ENCODE measurements at regions not wholly inside any gene's neighbourhood (a gene's known extent, or its start where the extent isn't known, plus 50 kb on each side); places are given as distances from the start of the nearest gene placed in this dataset.
A peak's percentile ranks its signal among the peaks of the same experiment; 100 is the strongest.

DNA sequence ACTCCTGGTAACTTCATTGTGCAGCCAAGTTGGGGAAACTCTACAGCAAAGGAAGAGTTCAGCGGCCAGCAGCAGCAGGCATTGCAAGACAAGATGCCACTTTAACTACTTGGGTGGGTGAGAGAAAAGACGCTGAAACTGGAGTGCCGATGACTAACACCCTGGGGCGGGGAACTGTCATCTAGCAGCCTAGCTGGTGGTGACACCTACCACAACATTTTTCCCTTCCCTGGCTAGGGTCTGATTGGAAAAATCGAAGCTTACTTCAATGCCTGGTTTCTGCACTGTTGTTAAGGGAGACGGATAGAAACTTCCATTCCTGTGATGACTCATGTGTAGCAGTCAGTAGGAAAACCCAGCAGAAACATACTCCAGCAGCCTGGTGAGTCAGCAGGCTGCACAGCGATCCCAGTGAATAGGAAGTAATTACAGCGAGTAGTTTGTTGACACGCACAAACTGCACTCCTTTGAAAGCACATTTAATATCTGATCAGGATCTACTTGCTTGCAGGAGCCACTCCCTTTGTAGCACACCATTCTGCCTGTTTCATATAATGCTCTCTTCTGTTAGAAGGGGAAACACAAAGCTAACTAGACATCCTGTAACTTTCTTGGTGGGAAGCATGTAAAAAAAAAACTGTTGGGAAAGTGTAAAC, 62.1 kb upstream of the MAPRE2 start:
- intact Hi-C loops (cut with DNase I): no loop called here
- Histone ChIP-seq H3K4me1 (ENCODE audit: control insufficient read depth in 2 of 3, insufficient read depth in 2 of 3, low read depth in 1 of 3, low read length in 3 of 3) (peaks cover 0 to 9% (median 0%) of the 10 kb centered on the region in 3 donors), H3K36me3 (ENCODE audit: control insufficient read depth in 2 of 3, insufficient read depth in 3 of 3, low read length in 3 of 3) (no peaks in the 10 kb centered on the region), H3K27ac (ENCODE audit: low read depth in 2 of 2, low read length in 2 of 2) (peak overlapping the region; percentile 2 to 23), H3K9me3 (ENCODE audit: control insufficient read depth in 2 of 3, insufficient read depth in 1 of 3, low read length in 3 of 3) (no peaks in the 10 kb centered on the region), H3K27me3 (ENCODE audit: control insufficient read depth, insufficient read depth, low read length) (peaks cover 8% of the 10 kb centered on the region), H3K9ac (ENCODE audit: low read length in 3 of 3) (peak overlapping the region in 1 of 3 donors; percentile 76), H3K4me3 (ENCODE audit: low read length in 3 of 3) (peak overlapping the region in 2 of 3 donors; percentile 78)
- peak; percentile 57 to 84 (median 77) for DNase-seq
- FAIRE-seq: peak; percentile 83
- TF ChIP-seq CTCF (IDR thresholded peaks at IDR 0.05; ENCODE audit: borderline replicate concordance, extremely low read depth, insufficient read depth): no peak

DNA sequence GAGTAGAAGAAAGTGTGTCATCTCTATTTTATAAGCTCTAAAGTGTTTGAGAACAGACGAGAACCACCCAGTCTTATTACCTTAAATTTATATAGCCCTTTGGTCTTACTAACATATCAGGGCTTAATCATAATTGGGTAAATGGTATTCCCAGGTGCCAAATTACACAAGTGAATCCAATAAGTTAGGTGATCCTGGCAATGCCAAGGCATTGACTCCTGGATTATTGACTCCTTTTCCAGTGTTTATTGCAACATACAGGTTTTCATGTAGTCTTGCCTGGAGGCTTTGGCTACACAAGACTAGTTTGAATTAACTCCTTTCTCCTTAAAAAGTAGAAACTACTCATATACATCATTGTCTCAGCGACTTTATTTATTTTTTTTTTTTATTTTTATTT, 59.7 kb upstream of the MAPRE2 start:
- FAIRE-seq: no peak
- intact Hi-C loops (cut with DNase I): no loop called here
- no peak for TF ChIP-seq CTCF (IDR thresholded peaks at IDR 0.05; ENCODE audit: borderline replicate concordance, extremely low read depth, insufficient read depth)

GRCh38 chr18:34985963-34986362, 55.2 kb upstream of the MAPRE2 start:
- Histone ChIP-seq H3K9me3 (ENCODE audit: control insufficient read depth in 2 of 3, insufficient read depth in 1 of 3, low read length in 3 of 3) (no peaks in the 10 kb centered on the region), H3K9ac (ENCODE audit: low read length in 3 of 3) (no peak overlapping the region), H3K36me3 (ENCODE audit: control insufficient read depth in 2 of 3, insufficient read depth in 3 of 3, low read length in 3 of 3) (no peaks in the 10 kb centered on the region), H3K27ac (ENCODE audit: low read depth in 2 of 2, low read length in 2 of 2) (no peak overlapping the region), H3K4me1 (ENCODE audit: control insufficient read depth in 2 of 3, insufficient read depth in 2 of 3, low read depth in 1 of 3, low read length in 3 of 3) (no peaks in the 10 kb centered on the region), H3K27me3 (ENCODE audit: control insufficient read depth, insufficient read depth, low read length) (no peaks in the 10 kb centered on the region), H3K4me3 (ENCODE audit: low read length in 3 of 3) (no peak overlapping the region)
- FAIRE-seq (no peak), DNase-seq (no peak)
- intact Hi-C loops (cut with DNase I): no loop called here
- no peak for TF ChIP-seq CTCF (IDR thresholded peaks at IDR 0.05; ENCODE audit: borderline replicate concordance, extremely low read depth, insufficient read depth)

More for the DNA sequence above, 59.7 kb upstream of the MAPRE2 start:
- no peak overlapping the region for H3K4me3 ChIP-seq (ENCODE audit: low read length in 3 of 3)
- H3K27me3 ChIP-seq (ENCODE audit: control insufficient read depth, insufficient read depth, low read length): peaks cover 3% of the 10 kb centered on the region
- no peaks in the 10 kb centered on the region for H3K36me3 ChIP-seq (ENCODE audit: control insufficient read depth in 2 of 3, insufficient read depth in 3 of 3, low read length in 3 of 3)
- peaks cover 0 to 9% (median 0%) of the 10 kb centered on the region in 3 donors for H3K4me1 ChIP-seq (ENCODE audit: control insufficient read depth in 2 of 3, insufficient read depth in 2 of 3, low read depth in 1 of 3, low read length in 3 of 3)
- no peaks in the 10 kb centered on the region for H3K9me3 ChIP-seq (ENCODE audit: control insufficient read depth in 2 of 3, insufficient read depth in 1 of 3, low read length in 3 of 3)
- no peak overlapping the region for H3K9ac ChIP-seq (ENCODE audit: low read length in 3 of 3)
- no peak overlapping the region for H3K27ac ChIP-seq (ENCODE audit: low read depth in 2 of 2, low read length in 2 of 2)
- DNase-seq: no peak

DNA sequence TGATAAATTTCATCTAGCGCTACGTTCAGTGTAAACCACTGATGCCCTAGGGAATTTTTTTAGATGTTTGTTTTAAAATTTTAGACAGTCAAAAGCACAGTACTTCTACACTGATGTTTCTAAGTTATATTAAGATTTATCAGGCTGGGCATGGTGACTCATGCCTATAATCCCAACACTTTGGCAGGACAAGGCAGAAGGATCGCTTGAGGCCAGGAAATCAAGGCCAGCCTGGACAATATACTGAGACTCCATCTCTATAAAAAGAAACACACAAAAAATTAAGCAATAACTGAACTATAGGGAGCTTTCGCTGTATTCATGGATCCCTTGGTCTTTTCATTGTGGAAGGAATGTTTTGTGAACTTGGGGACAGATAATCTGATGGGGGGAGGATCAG, 50.6 kb upstream of the MAPRE2 start:
- no peaks in the 10 kb centered on the region for H3K36me3 ChIP-seq (ENCODE audit: control insufficient read depth in 2 of 3, insufficient read depth in 3 of 3, low read length in 3 of 3)
- no peak overlapping the region for H3K27ac ChIP-seq (ENCODE audit: low read depth in 2 of 2, low read length in 2 of 2)
- TF ChIP-seq CTCF (IDR thresholded peaks at IDR 0.05; ENCODE audit: borderline replicate concordance, extremely low read depth, insufficient read depth): no peak
- FAIRE-seq (no peak), DNase-seq (no peak)
- no peaks in the 10 kb centered on the region for H3K4me1 ChIP-seq (ENCODE audit: control insufficient read depth in 2 of 3, insufficient read depth in 2 of 3, low read depth in 1 of 3, low read length in 3 of 3)
- no peaks in the 10 kb centered on the region for H3K9me3 ChIP-seq (ENCODE audit: control insufficient read depth in 2 of 3, insufficient read depth in 1 of 3, low read length in 3 of 3)
- no peak overlapping the region for H3K4me3 ChIP-seq (ENCODE audit: low read length in 3 of 3)
- H3K27me3 ChIP-seq (ENCODE audit: control insufficient read depth, insufficient read depth, low read length): no peaks in the 10 kb centered on the region
- intact Hi-C loops (cut with DNase I): no loop called here
- H3K9ac ChIP-seq (ENCODE audit: low read length in 3 of 3): no peak overlapping the region

Data from kidney (tissue), 13 donors.